SKM-1 (cell line): ENCODE measurements at regions not wholly inside any gene's neighbourhood (a gene's known extent, or its start where the extent isn't known, plus 50 kb on each side); places are given as distances from the start of the nearest gene placed in this dataset.

Source experiments
- DNase-seq: peaks from one replicate; lab custom pipeline; 2025; ENCODE audit not compliant: unreplicated experiment; lab: John Stamatoyannopoulos, UW

DNA sequence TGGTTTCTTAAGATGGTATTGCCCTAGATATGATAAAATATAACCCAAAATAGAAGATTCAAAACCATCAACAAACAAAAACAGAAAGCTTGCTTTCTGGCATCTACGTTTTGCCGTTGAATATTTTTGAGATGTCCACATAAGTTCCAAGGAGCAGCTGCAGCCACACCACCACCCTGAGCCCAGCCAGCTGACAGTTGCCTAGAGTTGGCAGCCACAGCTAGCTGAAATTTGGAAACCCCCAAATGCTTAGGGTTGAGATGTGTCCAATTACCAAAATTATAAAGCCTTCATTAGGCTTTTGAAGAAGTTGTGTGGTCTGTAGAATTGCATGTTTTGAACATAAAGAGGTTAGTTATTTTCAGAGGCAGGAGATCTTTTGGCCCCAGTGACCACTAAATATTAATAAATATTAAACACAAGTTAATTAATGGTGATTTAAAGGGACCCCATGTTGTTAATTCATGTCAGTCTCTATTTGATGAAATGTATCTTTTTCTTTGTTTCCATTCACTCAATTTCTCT lies 118.1 kb upstream of the DTNA start:
- no peak for DNase-seq

DNA sequence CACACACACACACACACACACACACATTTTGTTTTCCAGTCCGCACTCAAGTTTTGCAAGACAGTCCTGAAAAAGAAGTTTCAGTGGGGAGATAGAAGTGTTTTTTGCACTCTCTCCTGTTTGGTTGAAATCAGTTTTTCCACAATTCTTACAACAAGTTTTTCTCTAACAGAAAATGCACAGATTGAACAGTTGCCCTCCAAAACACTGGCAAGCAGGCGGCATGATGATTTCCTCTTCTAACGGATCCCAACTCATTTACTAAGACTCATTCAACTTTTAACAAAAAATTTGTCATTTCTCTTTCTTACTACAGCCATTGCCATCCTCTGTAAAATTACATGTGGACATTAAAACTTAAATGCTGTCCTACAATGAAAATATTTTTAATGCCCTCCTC lies 117.6 kb upstream of the DTNA start:
- no peak for DNase-seq

DNA sequence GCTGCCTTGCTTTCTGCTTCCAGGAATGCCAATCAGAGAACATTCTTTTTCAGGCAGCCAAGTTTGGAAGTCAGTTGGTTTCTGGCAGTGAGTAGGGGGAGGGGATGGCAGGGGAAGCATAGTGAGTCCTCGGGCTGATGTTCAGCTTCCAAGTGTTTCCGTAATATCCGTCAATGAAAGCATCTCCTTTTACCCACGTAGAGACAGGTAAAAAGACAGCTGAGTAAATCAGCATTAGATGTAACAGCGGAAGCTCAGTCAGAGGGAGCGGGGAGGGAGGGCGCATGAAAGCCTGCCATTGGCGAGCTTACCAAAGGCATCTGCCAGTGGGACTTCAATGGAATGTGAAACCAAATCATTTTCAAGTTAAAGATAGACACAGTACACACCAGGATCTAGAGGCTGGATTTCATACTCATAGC lies 117.1 kb upstream of the DTNA start:
- DNase-seq: no peak

DNA sequence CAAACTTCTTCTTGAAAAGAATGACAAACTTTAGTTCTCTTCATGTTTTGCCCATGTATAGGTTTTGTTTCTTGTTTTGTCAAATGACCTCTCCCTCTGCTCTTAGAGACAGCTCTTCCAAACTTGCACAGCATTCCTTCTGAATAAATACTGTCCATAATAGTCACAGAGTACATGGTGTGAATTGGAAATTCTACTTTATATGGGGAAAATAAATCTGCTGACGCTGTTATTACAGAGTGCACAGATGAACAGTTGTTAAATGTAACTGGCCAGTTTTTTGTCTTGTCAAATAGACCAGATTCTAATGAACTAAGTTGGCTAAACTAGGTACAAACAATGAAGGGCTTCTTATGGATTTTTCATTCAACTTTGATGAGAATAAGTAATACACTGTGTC lies 115.8 kb upstream of the DTNA start:
- DNase-seq: no peak

DNA sequence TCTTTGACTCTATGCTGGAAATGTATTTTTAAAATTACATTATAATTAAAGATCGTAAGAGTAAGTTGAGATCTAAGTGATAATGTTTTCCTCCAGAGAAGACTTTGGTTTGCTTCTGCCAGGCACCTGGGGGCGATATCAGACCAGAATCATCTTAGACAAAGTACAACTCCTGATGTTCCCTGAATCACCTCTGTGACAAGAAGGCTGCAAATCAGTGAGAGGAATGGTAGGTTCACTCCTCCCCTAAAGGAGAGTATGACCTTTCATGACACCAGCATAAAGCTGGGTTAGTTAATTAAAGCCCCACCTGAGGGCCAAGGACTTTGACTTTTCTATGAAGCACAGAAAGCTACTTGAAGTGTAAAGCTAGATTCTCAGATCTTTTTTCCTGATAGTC lies 114.4 kb upstream of the DTNA start:
- DNase-seq: no peak

DNA sequence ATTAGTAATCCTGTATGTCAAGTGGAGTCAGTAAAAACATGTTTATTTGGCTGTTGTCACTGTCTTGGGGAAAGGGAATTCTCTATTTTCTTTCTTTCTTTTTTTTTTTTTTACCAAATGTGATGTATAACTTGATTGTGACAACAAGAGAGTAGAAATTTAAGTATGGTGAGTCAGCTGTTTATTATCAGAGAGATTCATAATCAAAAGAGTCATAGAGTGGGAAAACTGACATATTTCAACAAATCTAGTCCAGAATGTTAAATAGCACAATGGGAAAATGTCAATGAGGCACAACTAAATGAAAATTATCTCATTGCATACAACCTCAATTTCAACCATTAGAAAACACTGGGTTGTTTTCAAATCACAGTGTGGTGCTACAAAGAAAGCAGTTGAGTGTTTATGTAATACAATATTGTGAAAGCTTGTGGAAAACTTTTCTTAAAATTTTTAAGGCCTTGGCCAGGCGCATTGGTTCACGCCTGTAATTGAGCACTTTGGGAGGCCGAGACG lies 111.9 kb upstream of the DTNA start:
- no peak for DNase-seq

DNA sequence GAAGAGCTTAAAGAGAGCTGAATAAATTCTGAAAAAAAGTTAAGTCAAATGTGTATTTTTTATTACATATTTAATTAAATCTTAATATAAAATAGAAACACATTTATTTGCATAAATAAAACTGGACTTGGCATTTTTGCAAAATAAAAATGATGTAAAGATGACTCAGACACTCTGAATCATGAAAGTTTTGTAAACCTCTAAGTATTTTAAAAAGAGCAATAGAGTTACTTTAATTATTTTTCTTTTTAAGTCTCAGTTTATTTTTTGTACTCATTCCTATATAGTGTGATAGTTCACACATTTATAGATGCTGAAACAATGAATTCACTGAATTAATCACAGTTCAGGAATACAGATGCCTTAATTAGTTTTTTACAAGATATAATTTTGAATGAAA lies 109.9 kb upstream of the DTNA start:
- DNase-seq: no peak

DNA sequence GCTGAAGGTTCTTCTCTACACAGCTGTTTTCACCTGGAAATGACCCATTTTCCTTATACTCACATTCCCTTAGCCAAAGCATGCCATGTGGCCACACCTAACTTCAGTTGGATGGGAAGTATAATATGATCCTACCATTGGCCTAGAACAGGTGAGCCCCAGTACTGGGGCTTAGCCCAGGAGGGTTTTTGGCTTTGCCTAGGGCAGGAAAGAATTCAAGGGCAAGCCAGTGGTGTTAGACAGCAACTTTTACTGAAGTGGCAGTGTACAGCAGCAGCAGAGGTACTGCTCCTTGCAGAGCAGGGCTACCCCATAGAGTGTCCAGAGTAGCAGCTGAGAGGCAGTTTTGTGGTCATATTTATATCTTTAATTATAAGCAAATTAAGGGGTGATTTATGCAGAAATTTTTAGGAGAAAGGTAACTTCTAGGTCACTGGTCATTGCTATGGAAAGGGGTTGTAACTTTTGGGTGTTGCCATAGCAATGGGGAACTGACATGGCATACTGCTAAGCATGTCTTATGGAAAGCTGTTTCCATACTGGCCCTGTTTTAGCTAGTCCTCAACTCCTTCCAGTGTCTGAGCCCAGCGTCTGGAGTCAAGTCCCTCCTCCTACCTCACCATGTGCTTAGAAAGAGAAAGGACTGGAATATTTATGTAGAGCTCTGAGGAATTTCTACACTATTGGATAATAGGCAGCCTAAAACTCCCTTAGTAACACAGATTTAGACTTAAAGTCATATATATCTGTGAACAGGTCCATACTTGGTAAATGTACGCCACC lies 109.0 kb upstream of the DTNA start:
- no peak for DNase-seq

DNA sequence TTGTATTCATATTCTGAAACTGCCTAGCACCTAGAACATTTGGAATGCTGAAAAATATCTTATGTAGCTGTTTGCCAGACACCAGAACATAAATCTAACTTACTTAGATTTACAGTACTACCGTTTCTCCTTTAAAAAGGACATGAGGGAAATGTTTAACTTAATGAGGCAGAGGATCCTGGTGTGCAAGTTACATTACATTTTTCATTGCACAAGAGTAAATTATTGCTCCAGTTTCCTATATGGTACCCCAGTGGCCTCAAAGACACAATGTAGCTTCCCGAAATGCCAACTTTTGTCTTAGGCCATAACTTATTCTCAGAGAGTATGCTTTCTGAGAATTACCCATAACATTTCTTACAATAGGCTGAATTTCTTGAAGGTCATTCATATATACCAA lies 105.5 kb upstream of the DTNA start:
- DNase-seq: peak; percentile 18

DNA sequence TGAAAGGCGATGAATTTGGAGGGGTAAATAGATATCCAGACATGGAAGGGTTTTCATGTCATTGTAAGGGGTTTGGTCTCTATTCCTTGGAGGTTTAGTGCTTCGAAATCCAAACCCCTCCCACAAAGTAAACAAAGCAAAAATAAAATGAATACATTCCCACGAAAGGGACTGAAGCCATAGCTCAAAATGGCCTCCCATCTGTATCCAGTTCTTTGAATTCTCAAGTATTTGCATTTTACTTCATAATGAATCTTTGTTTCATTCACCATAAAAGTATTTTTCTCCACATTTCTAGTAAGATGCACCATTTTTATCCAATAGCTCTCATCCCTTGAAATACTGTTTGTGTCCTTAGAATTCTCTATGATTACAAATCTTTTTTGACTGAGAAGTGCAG lies 103.2 kb upstream of the DTNA start:
- DNase-seq: no peak

DNA sequence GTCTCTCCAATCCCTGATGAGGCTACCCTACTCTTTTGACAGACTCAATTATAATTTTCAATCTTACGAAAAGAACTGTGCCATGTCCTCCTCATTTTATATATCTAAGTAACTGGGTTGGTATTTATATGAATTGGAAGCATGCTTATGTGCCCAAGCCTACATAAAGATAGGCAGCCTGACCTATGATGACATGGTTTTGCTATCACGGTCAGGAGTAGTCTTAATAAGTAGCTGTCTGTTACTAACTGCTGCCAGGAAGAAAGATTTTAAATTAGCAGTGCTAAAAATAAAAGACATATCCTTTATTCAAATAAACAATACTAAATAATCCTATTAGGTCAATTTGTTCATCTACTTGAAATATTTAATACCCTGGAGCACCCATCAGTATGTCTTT lies 102.0 kb upstream of the DTNA start:
- DNase-seq: no peak

DNA sequence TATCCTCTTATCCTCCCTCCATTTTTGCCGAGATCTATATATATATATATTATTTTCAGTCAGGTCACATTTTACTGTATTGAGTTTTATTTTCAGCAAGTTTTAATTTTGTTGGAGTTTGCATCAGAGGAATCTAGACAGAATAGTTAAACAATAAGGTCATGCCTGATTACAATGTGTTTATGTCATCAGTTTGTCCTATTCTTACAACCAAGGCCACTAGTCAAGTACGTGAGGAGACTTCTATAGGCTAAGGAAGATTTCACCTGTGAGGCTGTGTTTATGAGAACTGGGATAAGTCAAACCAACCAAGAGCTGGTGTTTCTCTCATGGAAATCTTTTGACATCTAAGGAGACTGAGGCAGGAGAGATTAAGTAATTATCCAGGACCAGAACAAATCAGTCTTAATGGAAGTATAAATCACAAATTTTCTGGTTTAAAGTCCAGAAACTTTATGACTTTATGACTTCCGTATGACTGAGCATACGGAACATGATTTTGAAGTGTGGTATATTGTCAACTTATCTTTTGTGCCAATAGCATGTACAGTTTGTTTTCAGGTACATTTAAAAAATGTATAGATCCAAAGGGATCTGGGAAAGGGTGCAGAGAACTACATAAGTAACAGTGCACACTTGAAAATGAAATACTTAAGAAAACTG lies 100.0 kb upstream of the DTNA start:
- DNase-seq: no peak

DNA sequence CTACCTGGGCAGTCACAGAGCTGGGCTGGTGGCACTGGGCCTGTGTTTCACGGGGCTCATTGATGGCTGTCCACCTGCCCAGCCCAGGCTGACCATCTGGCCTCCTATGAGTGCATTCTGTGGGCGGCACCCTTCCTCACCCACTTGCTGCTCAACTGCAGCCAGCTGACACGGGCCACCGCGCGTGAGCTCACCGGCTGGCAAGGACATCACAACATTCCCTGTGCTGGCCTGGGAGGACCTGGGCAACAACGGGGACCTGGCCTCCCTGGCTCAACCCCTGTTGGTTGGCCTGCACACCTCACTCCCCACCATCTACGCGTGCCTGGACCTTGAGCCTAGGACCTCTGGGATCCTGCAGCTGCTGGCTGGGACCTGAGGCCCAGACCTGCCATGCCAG lies 98.2 kb upstream of the DTNA start:
- no peak for DNase-seq

DNA sequence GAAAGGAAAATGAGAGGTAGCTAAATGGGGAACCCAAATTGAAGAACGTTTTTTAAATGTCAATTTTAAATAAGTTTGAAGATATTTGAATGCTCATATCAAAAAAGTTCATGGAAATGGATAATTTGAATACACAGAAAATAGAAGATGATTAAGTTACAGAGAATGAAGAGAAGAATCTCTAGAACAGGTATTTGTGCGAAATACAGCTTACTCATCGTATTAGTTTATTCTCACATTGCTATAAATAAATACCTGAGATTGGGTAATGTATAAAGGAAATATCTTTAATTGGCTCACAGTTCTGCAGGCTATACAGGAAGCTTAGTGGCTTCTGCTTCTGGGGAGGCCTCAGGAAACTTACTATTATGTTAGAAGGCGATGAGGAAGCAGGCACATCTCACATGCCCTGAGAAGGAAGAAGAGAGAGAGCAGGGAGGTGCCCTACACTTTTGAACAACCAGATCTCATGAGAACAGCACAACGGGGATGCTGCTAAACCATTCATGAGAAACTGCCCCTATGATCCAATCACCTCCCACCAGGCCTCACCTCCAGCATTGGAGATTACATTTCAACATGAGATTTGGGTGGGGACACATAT lies 89.7 kb upstream of the DTNA start:
- no peak for DNase-seq

DNA sequence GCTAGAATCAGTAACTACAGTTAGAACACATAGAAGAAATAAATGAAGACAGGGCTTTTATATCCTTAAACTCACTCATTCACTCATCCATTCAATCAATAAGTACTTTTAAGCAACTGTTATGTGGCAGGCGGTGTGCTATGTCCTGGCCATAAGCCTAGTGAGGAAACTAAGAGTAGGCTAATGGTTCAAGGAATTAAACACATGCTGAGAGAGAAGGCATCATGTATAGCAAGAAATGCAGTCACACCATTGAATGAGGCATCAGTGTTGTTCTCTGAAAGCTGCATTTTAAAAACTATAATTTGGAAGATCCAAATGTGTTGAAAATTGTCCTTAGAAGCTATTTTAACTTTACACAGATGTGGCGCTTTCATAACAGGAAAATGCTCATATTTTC lies 86.5 kb upstream of the DTNA start:
- no peak for DNase-seq

DNA sequence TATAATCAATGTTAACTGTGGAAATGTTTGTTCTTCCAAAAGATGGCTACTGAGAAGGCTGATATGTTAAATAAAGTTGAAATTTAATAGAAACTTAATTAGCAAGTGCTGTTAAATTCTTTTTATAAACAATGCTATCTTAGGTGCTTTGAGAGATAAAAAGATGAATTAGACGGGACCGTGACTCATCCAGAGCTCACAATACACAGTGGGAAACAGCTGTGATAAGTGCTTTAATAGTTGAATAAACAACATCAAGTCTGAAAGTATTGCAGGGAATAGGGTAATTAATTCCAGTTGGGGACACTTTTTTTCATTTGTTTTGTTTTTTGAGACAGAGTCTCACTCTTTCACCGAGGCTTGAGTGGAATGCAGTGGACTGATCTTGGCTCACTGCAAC lies 85.5 kb upstream of the DTNA start:
- DNase-seq: no peak

DNA sequence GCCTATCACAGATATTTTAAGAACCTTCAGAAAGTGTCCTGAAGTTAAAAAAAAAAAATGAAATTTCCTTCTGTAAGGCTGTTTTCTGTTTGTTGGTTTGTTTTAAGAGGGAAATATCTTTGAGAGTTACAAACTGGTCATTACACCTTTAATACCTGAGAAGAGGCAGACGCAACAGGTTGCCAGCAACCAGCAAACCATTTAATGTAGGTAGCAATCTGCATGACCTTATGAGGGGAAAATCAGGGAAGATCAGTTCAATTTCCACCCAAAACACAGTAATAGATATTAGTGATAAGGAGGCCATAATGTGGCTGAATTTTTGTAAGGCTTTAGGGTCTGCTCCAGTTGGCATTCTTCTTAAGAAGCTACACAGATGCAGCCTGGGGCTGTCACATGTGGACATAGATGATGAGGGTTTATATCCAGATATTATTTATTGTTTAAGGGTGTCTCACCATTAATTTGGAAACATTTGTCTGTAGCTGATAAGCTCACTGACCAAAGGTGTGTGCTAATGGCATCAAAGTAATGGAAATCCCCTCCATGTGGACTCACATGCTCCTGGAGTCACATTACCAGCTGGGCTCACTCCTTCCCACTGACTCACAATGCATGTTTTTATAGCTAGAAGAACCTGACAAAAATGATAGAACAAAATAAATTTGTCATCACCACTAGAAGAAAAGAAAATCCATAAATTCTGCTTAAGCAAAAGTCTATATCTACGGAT lies 83.5 kb upstream of the DTNA start:
- DNase-seq: no peak

DNA sequence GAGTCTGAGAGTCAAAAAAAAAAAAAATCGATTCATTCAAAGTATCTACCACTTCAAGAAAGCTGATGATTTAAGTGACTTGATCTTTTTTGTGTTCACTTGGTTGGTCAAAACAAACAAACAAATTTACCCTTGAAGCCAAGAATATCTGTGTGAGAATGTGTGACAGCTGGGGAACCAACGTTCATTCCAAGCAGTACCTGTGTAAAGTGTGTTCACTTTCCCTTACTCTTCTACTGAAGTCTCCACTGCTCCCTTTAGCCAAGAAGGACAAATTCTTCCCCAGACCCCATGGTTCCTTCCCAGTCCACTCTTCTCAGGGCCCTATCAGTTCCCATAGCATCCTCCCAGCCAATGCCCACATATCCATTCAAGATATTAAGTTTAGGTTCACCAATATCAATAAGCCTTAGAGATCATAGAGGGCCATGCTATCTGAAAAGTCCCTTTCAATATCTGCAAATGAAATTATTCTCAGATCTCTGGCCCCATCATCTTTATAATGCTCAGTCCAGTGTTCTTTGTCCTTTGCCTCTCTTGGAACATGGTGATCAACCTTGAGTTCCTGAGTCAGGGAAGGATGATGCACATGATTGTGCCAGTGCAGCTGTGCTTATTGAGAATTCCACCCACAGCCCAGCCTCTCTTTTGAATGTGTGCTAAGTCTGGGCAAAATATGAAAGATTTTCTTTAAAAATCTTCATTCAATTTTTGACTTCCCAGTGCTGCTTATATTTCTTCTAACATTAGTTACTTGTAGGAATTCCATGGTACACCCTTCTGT lies 82.8 kb upstream of the DTNA start:
- no peak for DNase-seq

DNA sequence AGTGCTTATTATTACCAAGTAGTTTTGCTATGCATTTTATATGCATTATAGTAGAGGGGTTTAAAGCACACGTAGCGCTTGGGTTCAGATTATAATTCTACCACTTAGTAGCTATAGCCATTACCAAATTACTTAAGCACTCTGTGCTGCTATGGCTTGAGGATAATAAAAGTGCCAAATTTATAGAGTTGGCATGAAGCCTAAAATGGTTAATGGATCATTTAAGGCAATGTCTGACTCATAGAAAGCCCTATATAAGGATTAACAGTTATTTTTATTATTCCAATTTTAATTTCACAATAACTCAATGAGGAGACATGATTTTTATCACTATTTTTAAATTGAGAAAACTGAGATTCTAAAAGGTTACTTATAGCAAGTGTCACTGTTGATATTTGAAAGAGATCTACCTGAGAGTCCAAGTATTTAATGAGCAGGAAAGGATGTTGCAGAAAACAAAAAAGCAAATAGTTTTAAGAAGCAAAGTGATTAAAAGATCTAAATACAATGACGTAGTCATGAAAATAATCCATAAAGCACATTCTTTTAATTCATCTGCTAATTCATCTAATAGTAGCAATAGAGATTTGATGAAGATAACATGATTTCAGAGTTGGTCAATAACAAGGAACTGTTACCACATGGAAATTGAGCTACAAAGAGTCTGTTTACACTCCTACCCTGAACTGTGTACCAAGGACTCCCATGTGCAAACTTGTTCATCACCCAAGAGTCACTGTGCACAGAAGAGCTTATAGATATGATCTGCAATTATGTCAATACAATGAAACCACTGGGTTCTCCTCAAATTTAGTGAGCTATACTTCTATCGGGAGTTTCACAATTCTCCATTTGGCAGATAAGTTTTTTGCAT lies 78.8 kb upstream of the DTNA start:
- DNase-seq: no peak

DNA sequence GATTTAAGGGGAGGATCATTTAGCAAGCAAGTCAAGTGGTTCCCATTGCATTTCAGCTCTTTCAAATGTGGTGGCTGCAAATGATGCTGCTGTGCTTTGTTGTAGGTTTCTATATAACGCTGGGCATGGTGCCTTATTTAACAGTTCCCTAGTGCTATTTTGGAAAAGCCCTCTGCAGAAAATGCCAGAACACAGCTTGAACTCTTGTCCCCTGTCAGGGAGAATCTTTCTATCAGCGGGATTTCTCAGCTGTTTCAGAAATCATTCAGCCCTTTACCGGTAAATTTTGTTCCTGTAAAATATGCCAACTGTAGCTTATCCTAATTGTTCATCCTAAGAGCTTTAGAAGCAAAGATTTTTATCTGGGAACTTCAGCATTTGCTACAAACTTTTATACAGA lies 77.8 kb upstream of the DTNA start:
- DNase-seq: no peak
